Spinal cord (tissue), 9 donors: ENCODE measurements at regions not wholly inside any gene's neighbourhood (a gene's known extent, or its start where the extent isn't known, plus 50 kb on each side); places are given as distances from the start of the nearest gene placed in this dataset.

Experiments
- DNase-seq, 6 donors: peaks; one replicate each; pipeline versions ENCODE4 v3.0.0 to v3.0.0-alpha.2; 2013 to 2015; ENCODE audit warnings: low spot score in 6 of 6, low read depth in 4 of 6
- H3K27ac ChIP-seq: one replicate; pipeline ENCODE4 v1.5.1; 2013; ENCODE audit warnings: low read depth, low read length, control low read depth
- H3K27me3 ChIP-seq: one replicate; pipeline ENCODE4 v1.6.1; 2013; ENCODE audit warnings: low read length; ENCODE audit not compliant: control insufficient read depth, insufficient read depth
- H3K36me3 ChIP-seq: one replicate; pipeline ENCODE4 v1.6.1; 2013; ENCODE audit warnings: low read length; ENCODE audit not compliant: control insufficient read depth, insufficient read depth
- H3K4me1 ChIP-seq: one replicate; pipeline ENCODE4 v1.6.1; 2013; ENCODE audit warnings: low read length; ENCODE audit not compliant: control insufficient read depth, insufficient read depth
- H3K4me3 ChIP-seq: one replicate; pipeline ENCODE4 v1.5.1; 2013; ENCODE audit warnings: low read depth, low read length, control low read depth
- H3K9me3 ChIP-seq: one replicate; pipeline ENCODE4 v1.6.1; 2013; ENCODE audit warnings: low read length; ENCODE audit not compliant: control insufficient read depth, insufficient read depth
- WGBS: methylation state at CpG from one replicate; pipeline ENCODE4 v1.1.5; 2013; ENCODE audit warnings: missing lambda C conversion rate; ENCODE audit not compliant: insufficient coverage; 5-methylcytosine and 5-hydroxymethylcytosine counted together
- donor health status: healthy.

GRCh38 chr5:122702524-122702875 is 72.4 kb upstream of the SNX2 start:
- no peaks in the 10 kb centered on the region for H3K36me3 ChIP-seq
- H3K27me3 ChIP-seq = no peaks in the 10 kb centered on the region
- 83% methylated on average over 2 of the region's 2 CpGs for WGBS
- DNase-seq = no peak
- H3K9me3 ChIP-seq = no peaks in the 10 kb centered on the region
- no peak overlapping the region for H3K27ac ChIP-seq
- no peaks in the 10 kb centered on the region for H3K4me1 ChIP-seq
- H3K4me3 ChIP-seq = no peak overlapping the region

- Histone ChIP-seq H3K9me3 (no peaks in the 10 kb centered on the region), H3K27ac (no peak overlapping the region), H3K27me3 (no peaks in the 10 kb centered on the region), H3K4me1 (no peaks in the 10 kb centered on the region), H3K4me3 (no peak overlapping the region), H3K36me3 (no peaks in the 10 kb centered on the region)
- 100% methylated on average over 4 of the region's 4 CpGs for WGBS
- DNase-seq = no peak
Observed at GRCh38 chr5:122703203-122703602, 71.7 kb upstream of the SNX2 start.

GRCh38 chr5:122704247-122705036 is 70.4 kb upstream of the SNX2 start:
- Histone ChIP-seq H3K27me3 (no peaks in the 10 kb centered on the region), H3K27ac (no peak overlapping the region), H3K4me1 (no peaks in the 10 kb centered on the region), H3K9me3 (no peaks in the 10 kb centered on the region), H3K4me3 (no peak overlapping the region), H3K36me3 (no peaks in the 10 kb centered on the region)
- peak in 4 of 6 donors; percentile 7 to 85 (median 48) for DNase-seq
- no CpG with 5 or more reads among the region's 4 CpGs for WGBS

- WGBS = no CpG with 5 or more reads among the region's 1 CpG
- peak in 1 of 6 donors; percentile 32 for DNase-seq
- H3K4me3 ChIP-seq = no peak overlapping the region
- H3K36me3 ChIP-seq = no peaks in the 10 kb centered on the region
- H3K27me3 ChIP-seq = no peaks in the 10 kb centered on the region
- no peak overlapping the region for H3K27ac ChIP-seq
- H3K4me1 ChIP-seq = no peaks in the 10 kb centered on the region
- H3K9me3 ChIP-seq = no peaks in the 10 kb centered on the region
Observed at GRCh38 chr5:122705851-122706250, 69.0 kb upstream of the SNX2 start.

GRCh38 chr5:122707796-122708195 is 67.1 kb upstream of the SNX2 start:
- no peaks in the 10 kb centered on the region for H3K4me1 ChIP-seq
- H3K27me3 ChIP-seq = no peaks in the 10 kb centered on the region
- no peaks in the 10 kb centered on the region for H3K9me3 ChIP-seq
- H3K36me3 ChIP-seq = no peaks in the 10 kb centered on the region
- H3K4me3 ChIP-seq = no peak overlapping the region
- no peak overlapping the region for H3K27ac ChIP-seq
- DNase-seq = no peak

GRCh38 chr5:122713041-122713440 is 61.8 kb upstream of the SNX2 start:
- WGBS = no CpG with 5 or more reads among the region's 3 CpGs
- Histone ChIP-seq H3K27me3 (no peaks in the 10 kb centered on the region), H3K4me1 (no peaks in the 10 kb centered on the region), H3K9me3 (no peaks in the 10 kb centered on the region), H3K27ac (no peak overlapping the region), H3K36me3 (no peaks in the 10 kb centered on the region), H3K4me3 (no peak overlapping the region)
- DNase-seq = no peak

GRCh38 chr5:122715095-122715494 is 59.8 kb upstream of the SNX2 start:
- no peaks in the 10 kb centered on the region for H3K36me3 ChIP-seq
- no peak overlapping the region for H3K27ac ChIP-seq
- no peaks in the 10 kb centered on the region for H3K9me3 ChIP-seq
- DNase-seq = no peak
- no peaks in the 10 kb centered on the region for H3K27me3 ChIP-seq
- 82% methylated on average over 1 of the region's 1 CpG for WGBS
- H3K4me1 ChIP-seq = no peaks in the 10 kb centered on the region
- no peak overlapping the region for H3K4me3 ChIP-seq

- Histone ChIP-seq H3K9me3 (no peaks in the 10 kb centered on the region), H3K27me3 (no peaks in the 10 kb centered on the region), H3K27ac (no peak overlapping the region), H3K4me3 (no peak overlapping the region), H3K4me1 (no peaks in the 10 kb centered on the region), H3K36me3 (no peaks in the 10 kb centered on the region)
- DNase-seq = peak in 1 of 6 donors; percentile 17
Observed at GRCh38 chr5:122718611-122719010, 56.3 kb upstream of the SNX2 start.

- no peak for DNase-seq
- WGBS = no CpG with 5 or more reads among the region's 3 CpGs
Observed at GRCh38 chr5:122719991-122720746, 54.7 kb upstream of the SNX2 start.

GRCh38 chr5:122721127-122721526 is 53.8 kb upstream of the SNX2 start:
- H3K27ac ChIP-seq = no peak overlapping the region
- no peaks in the 10 kb centered on the region for H3K4me1 ChIP-seq
- no peaks in the 10 kb centered on the region for H3K9me3 ChIP-seq
- no peaks in the 10 kb centered on the region for H3K36me3 ChIP-seq
- H3K4me3 ChIP-seq = no peak overlapping the region
- DNase-seq = no peak
- 78% methylated on average over 1 of the region's 3 CpGs for WGBS
- no peaks in the 10 kb centered on the region for H3K27me3 ChIP-seq

More at GRCh38 chr5:122719991-122720746, 54.7 kb upstream of the SNX2 start:
- no peaks in the 10 kb centered on the region for H3K9me3 ChIP-seq
- H3K27ac ChIP-seq = no peak overlapping the region
- H3K4me3 ChIP-seq = no peak overlapping the region
- H3K36me3 ChIP-seq = no peaks in the 10 kb centered on the region
- H3K4me1 ChIP-seq = no peaks in the 10 kb centered on the region
- no peaks in the 10 kb centered on the region for H3K27me3 ChIP-seq
